ENCODE measurements at regions not wholly inside any gene's neighbourhood (a gene's known extent, or its start where the extent isn't known, plus 50 kb on each side); places are given as distances from the start of the nearest gene placed in this dataset.

GRCh38 chr7:133201470-133201869 is 51.4 kb upstream of the EXOC4 start:
- H3K4me1 ChIP-seq (ENCODE audit: insufficient read depth, low read length) = peaks cover 21% of the 10 kb centered on the region
- no peak overlapping the region for H3K9ac ChIP-seq (ENCODE audit: low read depth, low read length)
- no peaks in the 10 kb centered on the region for H3K9me3 ChIP-seq (ENCODE audit: control insufficient read depth, insufficient read depth, low read length)
- no peaks in the 10 kb centered on the region for H3K36me3 ChIP-seq (ENCODE audit: insufficient read depth, low read length)

GRCh38 chr7:133202942-133203341 is 49.9 kb upstream of the EXOC4 start:
- Histone ChIP-seq H3K4me1 (ENCODE audit: insufficient read depth, low read length) (peaks cover 11% of the 10 kb centered on the region), H3K36me3 (ENCODE audit: insufficient read depth, low read length) (no peaks in the 10 kb centered on the region), H3K9me3 (ENCODE audit: control insufficient read depth, insufficient read depth, low read length) (no peaks in the 10 kb centered on the region), H3K9ac (ENCODE audit: low read depth, low read length) (no peak overlapping the region)
